ENCODE measurements at regions not wholly inside any gene's neighbourhood (a gene's known extent, or its start where the extent isn't known, plus 50 kb on each side); places are given as distances from the start of the nearest gene placed in this dataset.

GRCh38 chr5:17039170-17039569, 103.1 kb upstream of the MYO10 start:
- TF ChIP-seq CTCF (IDR thresholded peaks at IDR 0.05 in 2 of 3, conservative IDR thresholded peaks at IDR 0.05 in 1 of 3; ENCODE audit: borderline replicate concordance in 1 of 3, insufficient read depth in 1 of 3, low read depth in 2 of 3, low read length in 2 of 3) (no peak), POLR2A (IDR thresholded peaks at IDR 0.05; ENCODE audit: borderline replicate concordance, extremely low read depth, insufficient read depth, insufficient read length) (no peak), EZH2 (IDR thresholded peaks at IDR 0.05) (no peak), POLR2AphosphoS5 (IDR thresholded peaks at IDR 0.05; ENCODE audit: low read depth, low read length) (no peak), RAD21 (IDR thresholded peaks at IDR 0.05; ENCODE audit: low read depth) (no peak), FOSL1 (IDR thresholded peaks at IDR 0.05; ENCODE audit: low read depth) (no peak)
